Umbilical cord (tissue), 1 donor: ENCODE measurements at regions not wholly inside any gene's neighbourhood (a gene's known extent, or its start where the extent isn't known, plus 50 kb on each side); places are given as distances from the start of the nearest gene placed in this dataset.

ENCODE experiments used
- DNase-seq: peaks from one replicate; pipeline ENCODE4 v3.0.0-alpha.2; 2015; ENCODE audit warnings: low spot score

DNA sequence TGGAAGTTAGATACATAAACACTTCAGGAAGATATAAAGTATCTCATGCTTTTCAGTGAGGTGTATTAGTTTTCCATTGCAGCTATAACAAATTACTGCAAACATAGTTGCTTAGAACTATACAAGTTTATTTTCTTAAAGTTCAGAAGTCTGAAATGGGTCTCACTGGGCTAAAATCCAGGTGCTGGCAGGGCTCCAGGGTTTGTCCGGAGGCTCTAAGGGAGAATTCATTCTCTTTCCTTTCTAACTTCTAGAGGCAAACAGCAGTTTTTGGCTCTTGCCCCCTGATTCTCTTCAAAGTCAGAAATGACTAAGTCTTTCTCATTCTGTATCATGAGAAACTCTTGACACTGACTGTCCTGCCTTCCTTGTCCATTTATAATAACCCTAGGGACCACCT lies 138.8 kb downstream of the AASDHPPT start:
- no peak for DNase-seq

DNA sequence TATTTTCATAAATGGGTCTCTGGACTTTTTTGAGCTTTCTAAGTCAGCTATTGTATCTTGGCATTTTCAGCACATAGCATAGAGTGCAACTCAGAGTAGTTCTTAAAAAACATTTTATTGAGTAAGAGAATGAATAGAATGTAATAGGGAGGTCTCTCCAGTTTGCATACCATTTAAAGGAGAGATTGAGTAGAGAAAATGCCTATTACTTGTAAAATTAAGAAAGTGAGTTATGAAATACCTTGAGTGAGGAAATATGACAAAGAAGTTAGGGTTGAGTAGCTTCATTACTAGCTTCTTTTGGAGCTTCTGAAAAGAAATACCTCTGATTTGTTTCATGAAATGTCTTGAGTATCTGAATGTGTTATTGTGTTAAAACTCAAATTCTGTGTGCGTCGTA lies 140.0 kb downstream of the AASDHPPT start:
- DNase-seq: no peak

DNA sequence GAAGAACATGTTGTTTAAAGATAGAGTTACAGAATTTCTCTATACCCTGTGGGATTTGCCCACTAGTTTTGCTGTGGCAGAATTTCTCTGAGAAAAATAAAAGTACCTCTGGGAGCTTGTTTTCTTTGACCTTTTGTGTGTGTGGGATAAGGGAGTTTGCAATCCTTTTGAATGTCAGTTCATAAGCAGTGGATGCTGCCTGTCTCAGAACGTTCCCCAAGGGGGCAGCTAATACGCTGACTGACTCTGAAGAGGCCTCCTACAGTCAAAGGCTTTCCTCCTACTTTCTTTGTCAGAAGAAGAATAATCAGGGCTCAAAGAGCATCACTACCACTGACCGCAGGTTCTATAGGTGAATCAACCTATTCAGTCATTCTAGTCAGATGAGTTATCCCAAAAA lies 140.6 kb downstream of the AASDHPPT start:
- DNase-seq: no peak

DNA sequence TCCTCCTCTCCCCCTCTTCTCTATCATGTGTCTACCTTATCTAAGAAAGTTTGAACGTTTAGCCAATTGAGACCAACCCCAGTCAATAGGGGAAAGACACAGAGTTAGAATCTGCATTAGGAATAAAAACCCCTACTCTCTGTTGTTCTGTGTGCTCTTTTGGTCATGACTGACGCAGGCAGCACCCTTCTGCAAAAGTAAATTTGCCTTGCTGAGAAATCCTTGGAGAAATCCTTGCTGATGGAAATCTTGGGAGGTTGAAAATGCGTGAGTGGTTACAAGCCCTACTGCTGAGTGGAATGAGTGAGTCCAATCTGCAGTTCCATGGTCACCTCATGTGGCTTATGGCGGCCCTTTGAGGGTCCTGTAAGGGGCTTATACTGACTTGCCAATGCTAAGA lies 145.2 kb downstream of the AASDHPPT start:
- DNase-seq: no peak

DNA sequence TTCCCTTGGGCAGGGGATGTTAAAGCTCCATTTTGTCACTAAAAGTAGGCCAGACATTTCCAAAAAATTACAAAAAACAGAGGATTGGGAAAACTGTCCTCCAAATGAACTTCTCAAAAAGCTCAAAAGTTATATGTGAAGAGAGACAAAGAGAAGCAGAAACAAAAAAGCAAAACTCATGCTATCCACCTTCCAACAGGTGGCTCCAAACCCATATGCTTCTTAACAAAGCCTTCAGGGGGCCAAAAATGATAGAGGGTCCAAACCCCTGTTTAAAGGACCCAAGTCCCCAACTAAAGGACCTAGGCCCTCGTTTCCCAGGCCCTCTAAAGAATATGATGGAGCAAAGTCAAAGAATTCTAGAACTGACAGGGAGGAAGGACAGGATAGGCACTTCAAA lies 146.7 kb downstream of the AASDHPPT start:
- DNase-seq: no peak

DNA sequence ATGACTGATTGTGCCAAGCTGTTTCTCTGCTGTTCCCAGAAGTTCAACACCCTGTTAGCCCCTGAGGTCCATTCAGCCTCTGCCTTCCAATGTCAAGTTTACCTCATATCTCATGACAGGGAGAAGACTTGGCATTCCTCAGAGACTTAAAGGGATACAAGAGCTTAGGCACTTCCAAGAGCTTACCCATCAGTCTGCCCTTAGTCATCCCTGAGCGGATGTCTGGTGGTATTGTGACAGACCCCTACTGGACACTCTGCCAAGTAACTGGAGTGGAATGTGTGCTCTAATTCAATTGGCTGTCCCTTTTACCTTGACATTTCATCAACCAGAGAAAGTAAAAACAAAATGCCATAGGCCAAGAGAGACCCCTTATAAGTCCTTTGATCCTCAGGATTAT lies 151.5 kb downstream of the AASDHPPT start:
- peak; percentile 42 for DNase-seq

DNA sequence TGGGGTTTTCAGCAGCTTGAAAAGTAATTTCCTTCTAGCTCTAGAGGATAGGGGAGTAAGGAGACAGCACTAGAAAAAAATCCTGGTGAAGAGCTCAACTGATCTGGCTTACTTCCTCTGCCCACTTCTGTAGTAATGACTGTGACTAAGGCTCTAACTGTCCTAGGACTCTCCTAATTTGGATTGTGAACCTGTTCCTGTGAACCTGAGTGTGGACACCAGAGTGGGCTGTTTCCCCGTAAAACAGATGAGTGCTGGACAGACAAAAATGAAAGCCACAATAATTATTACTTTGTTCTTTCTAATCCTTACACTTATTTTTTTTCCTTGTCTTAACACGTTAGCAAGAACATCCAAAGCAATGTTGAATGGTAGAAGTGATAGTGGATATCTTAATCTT lies 154.1 kb downstream of the AASDHPPT start:
- DNase-seq: peak; percentile 43

DNA sequence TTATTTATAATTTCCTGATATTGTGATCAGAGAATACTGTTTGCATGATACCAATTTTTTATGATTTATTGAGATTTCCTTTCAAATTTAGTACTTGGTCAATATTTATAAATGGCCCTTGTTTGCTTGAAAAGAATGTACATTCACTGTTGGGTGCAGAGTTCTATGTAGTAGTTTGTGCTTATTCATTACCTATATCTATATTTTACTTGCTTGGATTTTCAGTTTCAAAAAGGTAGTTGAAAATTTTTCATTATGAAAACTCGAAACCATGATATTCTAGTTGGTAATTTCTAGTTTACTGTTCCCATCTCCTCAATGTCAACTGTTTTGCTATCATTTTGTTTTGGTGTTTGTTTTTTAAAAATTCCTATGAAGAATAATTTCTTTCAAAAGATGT lies 155.7 kb downstream of the AASDHPPT start:
- no peak for DNase-seq

DNA sequence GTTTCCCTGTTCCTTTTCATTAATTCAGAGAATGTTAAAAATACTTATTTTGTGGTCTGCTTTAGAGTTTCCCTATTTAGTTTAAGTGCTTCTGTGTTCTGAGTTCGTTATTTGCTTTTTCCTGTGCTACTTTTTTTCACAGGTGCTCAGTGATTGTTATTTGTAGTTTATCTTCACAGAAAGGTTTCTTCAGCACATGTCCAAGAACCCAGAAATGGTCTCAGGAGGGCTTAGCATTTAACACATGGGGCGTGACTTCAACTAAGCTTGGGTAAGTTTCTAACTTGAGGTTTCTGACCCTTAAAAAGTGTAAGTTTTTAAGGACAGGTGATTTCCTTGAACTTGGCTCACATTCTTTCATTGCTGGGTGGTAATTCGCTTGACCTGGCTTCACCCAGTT lies 157.3 kb downstream of the AASDHPPT start:
- no peak for DNase-seq

DNA sequence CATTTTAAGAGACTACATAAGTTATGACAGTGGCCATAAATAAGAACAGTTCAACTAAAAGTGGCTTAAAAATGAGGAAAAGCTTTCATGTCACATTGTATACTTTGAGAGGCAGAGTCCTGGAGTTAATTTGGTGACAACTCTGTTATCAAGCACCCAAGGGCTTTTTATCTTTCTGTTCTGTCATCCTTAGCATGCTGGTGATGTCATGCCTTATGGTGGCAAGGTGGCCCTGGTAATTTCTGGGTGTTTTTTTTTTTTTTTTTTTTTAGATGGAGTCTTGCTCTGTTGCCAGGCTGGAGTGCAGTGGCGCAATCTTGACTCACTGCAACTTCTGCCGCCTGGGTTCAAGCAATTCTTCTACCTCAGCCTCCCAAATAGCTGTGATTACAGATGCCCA lies 158.8 kb downstream of the AASDHPPT start:
- DNase-seq: no peak

DNA sequence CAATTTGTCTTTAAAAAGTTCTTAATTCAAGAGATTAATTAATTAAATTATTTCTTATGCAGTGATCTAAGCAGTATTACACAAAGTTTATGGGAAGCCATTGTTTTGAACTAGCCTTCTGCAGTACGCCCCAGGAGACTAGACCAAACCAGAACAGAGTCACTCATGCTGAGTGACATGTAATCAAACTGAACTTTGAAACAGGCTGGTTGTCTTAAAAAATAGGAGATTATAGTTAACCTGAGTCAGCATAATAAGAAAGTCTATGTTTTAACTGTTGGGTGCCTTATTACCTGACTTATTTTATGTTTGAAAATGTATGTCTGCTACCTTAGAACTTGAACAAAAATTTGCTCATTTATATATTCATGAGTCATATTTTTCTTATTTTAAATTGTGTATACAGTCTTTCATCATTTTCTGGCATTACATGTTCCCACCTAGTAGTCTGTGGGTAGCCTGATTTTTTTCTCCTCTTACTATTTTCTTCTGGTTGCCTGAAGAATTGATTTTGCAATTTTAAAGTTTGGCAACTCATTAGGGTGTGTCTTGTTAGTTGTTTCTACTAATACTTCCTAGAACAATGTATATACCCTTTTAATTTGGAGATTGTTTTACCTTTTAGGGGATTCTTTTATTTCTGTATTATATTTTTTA lies 161.4 kb downstream of the AASDHPPT start:
- no peak for DNase-seq

DNA sequence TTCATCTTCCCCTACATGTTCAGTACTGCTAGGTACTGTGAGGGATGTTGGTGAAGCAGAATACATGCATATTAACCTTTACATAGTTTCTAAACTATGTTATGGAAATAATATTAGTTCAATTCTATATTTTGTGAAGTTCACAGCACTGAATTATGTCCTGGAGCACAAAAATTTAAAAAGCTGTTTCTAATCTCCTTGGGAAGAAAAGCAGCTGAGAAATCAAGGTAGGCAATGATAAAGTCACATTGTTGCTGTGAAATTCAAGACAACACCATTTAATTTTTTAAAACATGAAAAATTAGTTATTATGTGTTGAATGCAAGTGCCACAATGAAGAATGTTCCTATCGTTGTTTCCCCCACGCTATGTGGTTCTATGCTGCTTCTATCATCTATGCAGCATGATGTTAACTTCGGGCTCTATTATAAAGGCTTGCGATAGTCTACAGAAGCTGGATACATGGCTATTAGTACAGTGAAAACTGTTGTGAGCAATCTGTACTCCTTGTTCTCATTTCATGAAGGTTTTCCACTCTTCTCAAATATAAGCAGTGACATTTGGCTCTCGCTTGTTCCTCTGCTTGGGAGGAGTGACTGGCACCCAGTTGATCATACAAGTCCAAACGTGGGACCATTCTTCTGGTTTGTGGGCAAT lies 164.3 kb downstream of the AASDHPPT start:
- no peak for DNase-seq

DNA sequence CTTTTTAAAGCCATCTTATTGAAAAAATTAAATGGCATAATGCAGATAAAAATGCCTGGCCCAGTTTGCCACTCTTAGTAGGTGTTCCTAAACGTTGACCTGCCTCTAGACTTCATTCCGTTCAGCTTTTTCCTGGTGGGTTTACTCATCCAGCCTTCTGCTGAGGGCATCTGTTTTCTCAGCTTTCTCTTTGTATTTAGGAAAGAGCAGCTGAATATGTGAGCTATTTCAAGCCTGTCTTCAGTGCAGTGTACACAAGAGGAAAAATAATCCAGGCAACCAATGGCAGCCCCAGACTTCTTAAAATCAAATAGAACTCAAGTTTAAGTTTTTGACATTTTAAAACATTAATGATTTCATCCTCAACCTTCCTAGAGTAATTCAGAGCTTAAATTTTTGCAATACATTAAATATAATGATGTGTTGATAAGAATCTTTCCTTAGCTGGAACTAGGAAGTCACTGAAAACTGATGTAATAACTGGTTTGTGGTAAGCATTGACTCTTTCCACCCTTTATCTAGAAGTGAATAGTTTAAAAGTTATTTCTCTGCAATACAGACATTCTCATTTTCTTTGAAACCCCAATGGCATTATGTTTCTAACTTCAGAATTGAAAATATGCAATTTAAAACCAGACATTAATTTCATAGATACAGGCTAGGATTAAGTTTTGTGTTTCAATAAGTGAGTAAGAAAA lies 165.4 kb downstream of the AASDHPPT start:
- peak; percentile 69 for DNase-seq

DNA sequence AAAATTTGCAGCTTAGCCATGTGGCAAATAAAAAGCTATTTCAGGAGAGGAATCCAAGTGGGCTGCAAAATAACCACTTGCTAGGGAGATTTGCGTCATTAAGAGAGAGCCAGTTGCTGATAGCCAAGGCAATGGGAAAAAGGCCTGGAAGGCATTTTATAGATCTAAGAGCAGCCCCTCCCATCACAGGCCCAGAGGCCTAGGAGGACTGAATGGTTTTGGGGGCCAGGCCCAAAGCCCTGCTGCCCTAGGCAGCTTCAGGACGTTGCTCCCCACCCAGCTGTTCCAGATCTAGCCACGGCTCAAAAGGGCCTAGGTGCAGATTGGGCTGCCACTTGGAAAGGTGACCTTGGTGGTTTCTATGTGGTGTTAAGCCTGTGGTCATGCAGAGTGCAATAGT lies 169.0 kb downstream of the AASDHPPT start:
- DNase-seq: no peak

DNA sequence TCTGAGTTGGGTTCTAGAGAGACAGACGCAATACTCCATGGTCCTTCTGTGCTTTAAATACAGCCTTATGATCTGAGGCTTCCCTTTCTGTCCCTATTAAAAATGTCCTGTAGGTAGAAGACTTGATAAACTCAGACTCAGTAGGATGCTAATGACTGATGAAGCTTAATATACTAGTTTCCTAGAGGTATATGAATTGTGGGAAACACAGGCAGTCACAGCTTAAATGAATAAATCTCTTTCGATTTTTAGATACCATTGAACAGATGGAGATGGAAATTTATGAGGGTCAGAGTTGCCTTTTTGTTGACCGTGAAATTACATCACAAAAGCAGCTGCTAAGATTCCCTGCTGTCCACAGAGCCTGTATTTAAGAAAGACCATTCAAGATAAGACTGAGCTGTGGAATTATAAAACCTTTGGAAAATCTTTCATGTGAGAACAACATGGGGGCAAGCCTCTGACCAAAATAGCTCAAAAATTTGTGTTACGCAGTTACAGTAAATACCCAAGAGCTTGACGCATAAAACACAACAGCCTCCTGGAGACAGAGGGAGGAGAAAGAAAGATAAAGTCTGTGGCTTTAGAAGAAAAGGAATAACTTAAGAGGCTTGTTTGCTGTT lies 172.3 kb downstream of the AASDHPPT start:
- peak; percentile 98 for DNase-seq

DNA sequence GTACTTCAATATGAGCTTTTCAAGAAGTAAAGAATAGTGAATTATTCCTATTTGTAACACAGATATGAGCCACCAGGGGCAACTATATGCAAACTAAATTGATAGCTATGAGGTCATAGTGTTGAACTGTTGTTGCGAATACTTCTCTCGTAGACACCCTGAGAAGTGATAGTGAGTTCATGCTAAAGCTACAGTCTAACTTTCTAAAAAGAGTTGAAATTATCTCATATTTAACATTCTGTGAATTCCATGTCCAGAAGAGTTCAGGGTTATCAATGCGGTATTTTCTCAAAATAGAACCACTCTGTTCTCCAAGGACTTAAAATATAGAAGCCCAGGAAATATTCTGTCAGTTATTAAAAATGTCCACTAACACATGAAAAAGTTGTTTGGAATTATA lies 185.4 kb downstream of the AASDHPPT start:
- DNase-seq: no peak

DNA sequence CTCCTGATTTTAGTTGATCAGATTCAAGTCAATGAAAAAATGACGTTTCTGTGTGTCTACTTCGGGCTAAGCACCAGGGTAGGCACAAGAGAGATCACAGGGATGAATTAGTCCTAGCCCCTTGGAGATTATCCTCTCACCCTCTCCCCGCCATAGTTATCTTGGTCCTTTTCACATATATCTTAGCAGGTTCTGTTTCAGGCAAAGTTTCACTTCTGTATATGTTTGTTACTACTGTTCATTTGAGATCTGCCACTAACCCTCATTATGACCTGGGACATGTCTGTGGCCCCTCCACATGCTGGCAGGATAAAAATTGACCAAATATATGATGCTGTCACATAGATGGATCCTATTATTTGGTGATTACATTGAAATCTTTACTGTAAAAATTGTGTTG lies 186.1 kb downstream of the AASDHPPT start:
- no peak for DNase-seq

DNA sequence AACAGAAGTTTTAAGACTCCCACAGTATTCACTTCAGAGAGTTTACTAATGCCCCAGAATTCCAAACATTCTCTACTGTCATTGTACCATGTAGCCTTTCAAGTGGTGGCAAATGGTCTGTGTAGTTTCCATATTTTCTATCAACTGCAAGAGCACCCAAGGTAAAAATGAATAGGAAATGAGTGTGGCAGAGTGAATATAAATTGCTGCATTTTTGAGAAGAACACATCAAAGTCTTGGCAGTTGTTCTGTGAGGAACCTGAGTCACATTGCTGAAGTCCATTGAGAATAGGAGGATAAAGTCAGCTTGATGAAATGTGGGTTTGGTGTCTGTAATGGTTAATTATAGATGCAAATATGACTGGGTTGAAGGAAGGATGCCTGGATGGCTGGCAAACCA lies 193.6 kb downstream of the AASDHPPT start:
- no peak for DNase-seq

DNA sequence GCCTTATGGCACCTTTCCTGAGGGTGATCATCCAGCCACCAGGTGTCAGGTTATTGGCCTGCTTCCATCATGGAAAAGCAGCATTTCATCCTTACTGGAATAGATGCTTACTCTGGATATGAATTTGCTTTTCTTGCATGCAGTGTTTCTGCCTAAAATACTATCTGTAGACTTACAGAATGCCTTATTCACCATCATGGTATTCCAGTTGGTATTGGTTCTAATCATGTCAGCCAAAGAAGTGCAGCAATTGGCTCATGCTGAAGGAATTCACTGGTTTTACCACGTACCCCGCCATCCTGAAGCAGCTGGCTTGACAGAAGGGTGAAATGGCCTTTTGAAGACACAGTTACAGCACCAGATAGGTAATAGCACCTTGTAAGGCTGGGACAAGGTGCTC lies 194.2 kb downstream of the AASDHPPT start:
- no peak for DNase-seq

DNA sequence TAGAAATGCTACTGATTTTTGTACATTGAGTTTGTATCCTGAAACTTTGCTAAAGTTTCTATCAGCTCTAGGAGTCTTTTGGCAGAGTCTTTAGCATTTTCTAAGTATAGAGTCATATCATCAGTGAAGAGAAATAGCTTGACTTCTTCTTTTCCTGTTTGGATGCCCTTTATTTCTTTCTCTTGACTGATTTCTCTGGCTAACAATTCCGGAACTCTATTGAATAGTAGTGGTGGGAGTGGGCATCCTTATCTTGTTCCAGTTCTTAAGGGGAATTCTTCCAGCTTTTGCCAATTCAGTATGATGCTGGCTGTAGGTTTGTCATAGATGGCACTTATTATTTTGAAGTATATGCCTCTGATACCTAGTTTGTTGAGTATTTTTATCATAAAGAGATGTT lies 197.7 kb downstream of the AASDHPPT start:
- DNase-seq: no peak

DNA sequence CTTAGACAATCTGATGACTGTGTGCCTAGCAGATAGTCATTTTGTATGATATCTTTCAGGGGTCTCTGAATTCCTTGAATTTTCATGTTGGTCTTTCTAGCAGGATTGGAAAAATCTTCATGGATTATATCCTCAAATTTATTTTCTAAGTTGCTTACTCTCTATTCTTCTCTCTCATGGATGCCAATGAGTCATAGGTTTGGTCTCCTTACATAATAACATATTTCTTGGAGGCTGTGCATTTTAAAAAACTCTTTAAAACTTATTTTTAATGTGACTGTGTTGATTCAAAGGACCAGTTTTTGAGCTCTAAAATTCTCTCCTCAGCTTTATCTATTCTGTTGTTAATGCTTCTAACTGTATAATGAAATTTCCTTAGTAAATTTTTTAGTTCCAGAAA lies 198.7 kb downstream of the AASDHPPT start:
- no peak for DNase-seq

DNA sequence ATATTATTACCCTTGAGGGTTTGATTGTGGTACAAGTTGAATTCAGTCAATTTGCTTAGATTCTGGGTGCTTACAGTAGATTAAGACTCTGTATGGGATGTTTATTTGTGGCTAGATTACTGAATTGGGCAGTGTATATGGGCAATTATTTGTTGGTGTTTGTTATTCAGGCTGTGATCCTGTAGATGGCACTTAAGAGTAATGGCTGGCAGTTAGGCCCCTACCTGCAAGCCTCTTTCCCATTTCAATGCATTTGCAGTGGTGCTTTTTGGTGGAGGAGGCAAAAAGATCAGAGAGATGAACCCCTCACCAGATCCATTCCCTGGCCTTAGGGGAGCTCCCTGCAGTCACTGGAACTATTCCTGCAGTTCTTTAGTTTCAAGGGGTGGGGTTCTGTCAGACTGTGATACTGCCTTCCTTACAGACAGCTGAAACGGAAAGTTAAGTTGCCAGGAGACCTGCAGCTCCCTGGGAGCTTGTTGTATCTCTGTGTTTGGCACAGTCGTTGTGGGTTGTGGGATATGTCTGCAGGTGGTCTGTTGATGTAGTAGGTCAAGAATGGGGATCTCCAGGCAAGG lies 199.5 kb downstream of the AASDHPPT start:
- DNase-seq: peak; percentile 20
